ENCODE measurements at regions not wholly inside any gene's neighbourhood (a gene's known extent, or its start where the extent isn't known, plus 50 kb on each side); places are given as distances from the start of the nearest gene placed in this dataset.
"Not testable (repeated sequence)": the region's sequence is repeated elsewhere in the genome, so short reads cannot be mapped to it uniquely, and the experiment has no call there.

DNA sequence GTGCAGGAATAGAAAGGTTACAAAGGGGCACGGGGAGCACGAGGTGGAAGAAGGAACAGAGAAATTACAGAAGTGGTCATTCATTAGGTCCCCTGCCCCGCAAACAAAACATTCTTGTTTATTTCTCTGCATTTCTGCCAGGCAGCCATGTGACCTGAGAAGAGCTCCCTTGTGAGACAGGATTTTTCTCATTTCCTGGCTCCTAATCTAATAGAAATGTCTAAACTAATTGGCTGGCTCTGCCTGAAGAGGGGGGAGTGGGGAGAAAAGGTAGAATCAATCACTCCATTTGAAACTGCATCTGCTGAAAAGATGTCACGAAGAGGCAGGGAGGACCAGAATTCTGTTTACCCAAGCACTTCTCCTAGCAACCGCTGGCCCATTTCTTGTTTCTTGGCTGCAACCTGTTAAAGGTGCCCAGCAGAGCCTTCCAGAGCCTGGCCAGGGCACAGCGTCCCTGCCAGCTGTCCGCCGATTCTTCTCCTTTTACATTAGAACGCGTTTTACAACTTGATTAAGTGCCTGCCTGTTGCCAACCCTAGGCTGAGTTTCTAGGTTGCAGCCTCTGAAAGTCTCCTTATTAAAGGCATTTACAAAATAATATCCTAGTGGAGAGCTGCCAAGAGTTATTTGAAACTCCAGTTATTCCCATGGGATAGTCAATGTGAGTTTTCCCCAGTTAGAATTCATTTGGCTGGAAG, 1227.6 kb downstream of the TYW1 start:
- peak overlapping the region; percentile 21 for H3K4me3 Mint-ChIP-seq (ENCODE audit: unreplicated experiment)
- no peaks in the 10 kb centered on the region for H3K9me3 Mint-ChIP-seq (ENCODE audit: unreplicated experiment)
- no peaks in the 10 kb centered on the region for H3K36me3 Mint-ChIP-seq (ENCODE audit: unreplicated experiment)
- DNase-seq, result no peak
- H3K27me3 Mint-ChIP-seq (ENCODE audit: unreplicated experiment), result no peaks in the 10 kb centered on the region
- no peak overlapping the region for H3K27ac Mint-ChIP-seq (ENCODE audit: unreplicated experiment)
- H3K4me1 Mint-ChIP-seq (ENCODE audit: low read depth, unreplicated experiment), result peaks cover 4% of the 10 kb centered on the region
- TF ChIP-seq, protein P1, sequence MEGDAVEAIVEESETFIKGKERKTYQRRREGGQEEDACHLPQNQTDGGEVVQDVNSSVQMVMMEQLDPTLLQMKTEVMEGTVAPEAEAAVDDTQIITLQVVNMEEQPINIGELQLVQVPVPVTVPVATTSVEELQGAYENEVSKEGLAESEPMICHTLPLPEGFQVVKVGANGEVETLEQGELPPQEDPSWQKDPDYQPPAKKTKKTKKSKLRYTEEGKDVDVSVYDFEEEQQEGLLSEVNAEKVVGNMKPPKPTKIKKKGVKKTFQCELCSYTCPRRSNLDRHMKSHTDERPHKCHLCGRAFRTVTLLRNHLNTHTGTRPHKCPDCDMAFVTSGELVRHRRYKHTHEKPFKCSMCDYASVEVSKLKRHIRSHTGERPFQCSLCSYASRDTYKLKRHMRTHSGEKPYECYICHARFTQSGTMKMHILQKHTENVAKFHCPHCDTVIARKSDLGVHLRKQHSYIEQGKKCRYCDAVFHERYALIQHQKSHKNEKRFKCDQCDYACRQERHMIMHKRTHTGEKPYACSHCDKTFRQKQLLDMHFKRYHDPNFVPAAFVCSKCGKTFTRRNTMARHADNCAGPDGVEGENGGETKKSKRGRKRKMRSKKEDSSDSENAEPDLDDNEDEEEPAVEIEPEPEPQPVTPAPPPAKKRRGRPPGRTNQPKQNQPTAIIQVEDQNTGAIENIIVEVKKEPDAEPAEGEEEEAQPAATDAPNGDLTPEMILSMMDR (IDR thresholded peaks at IDR 0.05; ENCODE audit: partially characterized antibody, unreplicated experiment), result no peak

DNA sequence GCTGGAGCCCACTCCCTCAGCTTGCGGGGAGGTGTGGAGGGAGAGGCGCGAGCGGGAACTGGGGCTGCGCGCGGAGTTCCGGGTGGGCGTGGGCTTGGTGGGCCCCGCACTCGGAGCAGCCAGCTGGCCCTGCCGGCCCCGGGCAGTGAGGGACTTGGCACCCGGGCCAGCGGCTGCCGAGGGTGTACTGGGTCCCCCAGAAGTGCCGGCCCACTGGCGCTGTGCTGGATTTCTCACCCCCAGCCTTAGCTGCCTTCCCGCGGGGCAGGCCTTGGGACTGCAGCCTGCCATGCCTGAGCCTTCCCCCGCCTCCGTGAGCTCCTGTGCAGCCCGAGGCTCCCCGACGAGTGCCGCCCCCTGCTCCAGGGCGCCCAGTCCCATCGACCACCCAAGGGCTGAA, 1234.4 kb downstream of the TYW1 start:
- H3K4me1 Mint-ChIP-seq (ENCODE audit: low read depth, unreplicated experiment); H3K9me3 Mint-ChIP-seq (ENCODE audit: unreplicated experiment); DNase-seq; H3K4me3 Mint-ChIP-seq (ENCODE audit: unreplicated experiment); H3K27me3 Mint-ChIP-seq (ENCODE audit: unreplicated experiment); H3K36me3 Mint-ChIP-seq (ENCODE audit: unreplicated experiment); H3K27ac Mint-ChIP-seq (ENCODE audit: unreplicated experiment): not testable (repeated sequence)

DNA sequence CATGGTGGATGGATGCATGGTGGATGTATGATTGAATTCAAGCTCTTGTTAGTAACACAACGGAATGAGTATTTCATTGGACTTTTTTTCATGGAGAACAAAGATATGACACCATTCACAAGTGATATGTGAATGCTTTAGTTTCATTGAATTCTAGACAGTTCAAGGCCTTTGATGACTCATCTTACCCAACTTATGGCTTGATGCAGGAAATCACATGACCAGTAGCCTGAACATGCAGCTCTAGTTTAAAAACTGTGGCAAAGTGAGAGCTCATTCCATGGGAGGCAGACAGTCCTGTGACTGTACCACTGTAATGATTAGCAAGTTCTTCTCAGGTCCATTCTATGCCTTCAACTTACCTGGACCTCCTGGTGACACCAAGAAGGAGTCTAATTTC, 1239.3 kb downstream of the TYW1 start:
- TF ChIP-seq, protein P1 (IDR thresholded peaks at IDR 0.05; ENCODE audit: partially characterized antibody, unreplicated experiment), result no peak
- no peak for DNase-seq
- Mint-ChIP-seq H3K4me3 (ENCODE audit: unreplicated experiment) (no peak overlapping the region), H3K27me3 (ENCODE audit: unreplicated experiment) (no peaks in the 10 kb centered on the region), H3K27ac (ENCODE audit: unreplicated experiment) (no peak overlapping the region), H3K4me1 (ENCODE audit: low read depth, unreplicated experiment) (no peaks in the 10 kb centered on the region), H3K9me3 (ENCODE audit: unreplicated experiment) (no peaks in the 10 kb centered on the region), H3K36me3 (ENCODE audit: unreplicated experiment) (no peaks in the 10 kb centered on the region)

DNA sequence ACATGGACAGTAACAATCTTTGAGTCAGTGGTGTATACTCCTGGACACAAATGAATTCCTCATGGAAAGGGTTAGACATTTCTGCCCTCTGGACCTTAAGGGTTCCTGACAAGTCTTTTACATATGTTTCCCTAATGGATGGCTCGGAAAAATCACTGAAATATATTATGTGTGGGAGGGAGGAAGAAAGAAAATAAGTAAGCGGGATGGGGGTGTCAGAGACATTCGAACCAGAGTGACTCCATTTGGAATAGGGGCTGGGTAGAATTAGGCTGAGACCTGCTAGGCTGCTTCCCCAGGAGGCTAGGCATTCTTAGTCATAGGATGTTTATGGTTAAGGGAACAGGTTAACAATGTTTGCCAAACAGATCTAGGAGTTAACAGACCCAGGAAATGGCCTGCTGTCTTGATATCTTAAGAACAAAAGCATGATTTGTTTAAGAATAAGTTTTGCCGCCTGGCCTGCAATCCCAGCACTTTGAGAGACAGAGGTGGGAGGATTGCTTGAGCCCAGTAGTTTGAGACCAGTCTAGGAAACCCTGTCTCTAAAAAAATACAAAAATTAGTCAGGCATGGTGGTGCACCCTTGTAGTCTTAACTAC, 1241.7 kb downstream of the TYW1 start:
- Mint-ChIP-seq H3K9me3 (ENCODE audit: unreplicated experiment) (peaks cover 2% of the 10 kb centered on the region), H3K36me3 (ENCODE audit: unreplicated experiment) (no peaks in the 10 kb centered on the region), H3K4me1 (ENCODE audit: low read depth, unreplicated experiment) (no peaks in the 10 kb centered on the region), H3K27ac (ENCODE audit: unreplicated experiment) (no peak overlapping the region), H3K4me3 (ENCODE audit: unreplicated experiment) (no peak overlapping the region), H3K27me3 (ENCODE audit: unreplicated experiment) (no peaks in the 10 kb centered on the region)
- DNase-seq, result no peak
- TF ChIP-seq, protein P1 (IDR thresholded peaks at IDR 0.05; ENCODE audit: partially characterized antibody, unreplicated experiment), result no peak

DNA sequence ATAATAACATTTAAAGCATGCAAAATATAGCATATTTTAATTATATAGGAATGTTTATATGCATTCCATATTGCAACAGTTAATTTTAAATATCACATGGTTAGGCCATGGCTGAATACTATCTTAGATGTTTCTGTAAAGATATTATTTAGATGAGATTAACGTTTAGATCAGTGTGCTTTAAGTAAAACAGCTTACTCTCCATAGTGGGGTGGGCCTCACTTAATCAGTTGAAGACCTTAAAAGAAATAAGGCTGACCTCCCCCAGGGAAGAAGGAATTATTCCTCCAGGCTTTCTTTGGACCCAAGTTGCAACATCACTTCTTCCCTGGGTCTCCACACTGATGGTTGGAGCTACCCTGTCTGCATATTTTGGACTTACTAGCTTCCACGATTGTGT, 1246.5 kb downstream of the TYW1 start:
- Mint-ChIP-seq H3K36me3 (ENCODE audit: unreplicated experiment) (no peaks in the 10 kb centered on the region), H3K27me3 (ENCODE audit: unreplicated experiment) (no peaks in the 10 kb centered on the region), H3K27ac (ENCODE audit: unreplicated experiment) (no peak overlapping the region), H3K4me1 (ENCODE audit: low read depth, unreplicated experiment) (peaks cover 4% of the 10 kb centered on the region), H3K9me3 (ENCODE audit: unreplicated experiment) (peaks cover 2% of the 10 kb centered on the region), H3K4me3 (ENCODE audit: unreplicated experiment) (no peak overlapping the region)
- TF ChIP-seq, protein P1 (IDR thresholded peaks at IDR 0.05; ENCODE audit: partially characterized antibody, unreplicated experiment), result no peak
- no peak for DNase-seq
